Endothelial cell of umbilical vein (primary cell): ENCODE measurements at regions not wholly inside any gene's neighbourhood (a gene's known extent, or its start where the extent isn't known, plus 50 kb on each side); places are given as distances from the start of the nearest gene placed in this dataset.

Experiments used
- BruUV-seq: library from RNA; stranded (reverse); fragments of 400-500 nt; replicated peaks from 2 replicates; lab custom pipeline; 2021; lab: Mats Ljungman, UMichigan
- CTCF ChIA-PET: fragments of 300-600, 350-600 bp; sonication (Branson Sonifier 250); formaldehyde crosslinking; loops from one replicate; lab custom pipeline; 2021; ENCODE audit warnings: antibody characterized with exemption, inconsistent platforms; lab: Charles Lee
- POLR2A ChIA-PET: fragments of 300-600, 350-600 bp; sonication (Branson Sonifier 250); formaldehyde crosslinking; loops from one replicate; lab custom pipeline; 2021; ENCODE audit warnings: antibody characterized with exemption, inconsistent platforms; lab: Charles Lee
- DNase-seq: peaks from one replicate; pipeline ENCODE4 v3.0.0-alpha.2; 2011; ENCODE audit warnings: low read depth, low spot score
- FAIRE-seq: peaks from 2 replicates; lab custom pipeline; 2011; peaks lifted over from hg19 to GRCh38; lab: Jason Lieb, UNC
- H2AFZ ChIP-seq: 2 replicates; pipeline ENCODE4 v1.6.0; 2012; ENCODE audit warnings: low read depth, low read length, control low read depth, inconsistent platforms
- H3K27ac ChIP-seq: 2 replicates; pipeline ENCODE4 v1.5.1; 2011; ENCODE audit warnings: low read depth, mild to moderate bottlenecking, control low read depth, low read length, moderate library complexity; ENCODE audit not compliant: insufficient read depth
- H3K27me3 ChIP-seq, 2 experiments: 2 replicates each; pipeline versions ENCODE4 v1.6.0 to v1.6.1; 2011; ENCODE audit warnings: low read length in 2 of 2, mixed read lengths in 1 of 2; ENCODE audit not compliant: control insufficient read depth in 2 of 2, insufficient read depth in 2 of 2
- H3K36me3 ChIP-seq, 2 experiments: 2 replicates in 1 of 2; 3 replicates in 1 of 2; pipeline ENCODE4 v1.5.1; 2011; ENCODE audit warnings: low read length in 2 of 2, mild to moderate bottlenecking in 1 of 2, moderate library complexity in 1 of 2; ENCODE audit not compliant: control insufficient read depth in 2 of 2, insufficient read depth in 2 of 2; ENCODE audit errors: extremely low read depth in 1 of 2
- H3K4me1 ChIP-seq: 3 replicates; pipeline ENCODE4 v1.5.1; 2011; ENCODE audit warnings: mild to moderate bottlenecking, low read length; ENCODE audit not compliant: control insufficient read depth, insufficient read depth; ENCODE audit errors: extremely low read depth
- H3K4me2 ChIP-seq: 2 replicates; pipeline ENCODE4 v1.6.1; 2011; ENCODE audit warnings: low read length, control low read depth, mixed read lengths; ENCODE audit not compliant: insufficient read depth
- H3K4me3 ChIP-seq, 3 experiments: fragments of 200-600 bp in 1 of 3; sonication (generic), shearing (Covaris generic) in 1 of 3; replicated peaks in 1 of 3; 2 replicates each; pipeline ENCODE4 v1.5.1; 2011 to 2016; ENCODE audit warnings: control low read depth in 3 of 3, low read length in 3 of 3, mild to moderate bottlenecking in 2 of 3, inconsistent platforms in 1 of 3, low read depth in 1 of 3, moderate library complexity in 1 of 3; ENCODE audit not compliant: insufficient read depth in 1 of 3
- H3K79me2 ChIP-seq: 2 replicates; pipeline ENCODE4 v1.6.0; 2012; ENCODE audit warnings: low read length, inconsistent platforms; ENCODE audit not compliant: control insufficient read depth, insufficient read depth
- H3K9ac ChIP-seq: replicated peaks from 2 replicates; pipeline ENCODE3; 2011; ENCODE audit warnings: low read length, control low read depth; ENCODE audit not compliant: insufficient read depth; ENCODE audit errors: extremely low read depth
- H3K9me1 ChIP-seq: replicated peaks from 3 replicates; pipeline ENCODE4 v1.6.0; 2011; ENCODE audit warnings: mild to moderate bottlenecking, low read length; ENCODE audit not compliant: control insufficient read depth, insufficient read depth; ENCODE audit errors: extremely low read depth
- H3K9me3 ChIP-seq: replicated peaks from 2 replicates; pipeline ENCODE4 v1.5.1; 2012; ENCODE audit warnings: low read length, inconsistent platforms; ENCODE audit not compliant: control insufficient read depth, insufficient read depth
- H4K20me1 ChIP-seq: replicated peaks from 2 replicates; pipeline ENCODE3; 2011; ENCODE audit warnings: mild to moderate bottlenecking, low read length; ENCODE audit not compliant: control insufficient read depth, insufficient read depth; ENCODE audit errors: extremely low read depth
- EZH2 ChIP-seq: IDR thresholded peaks from 2 replicates; pipeline ENCODE4 v1.6.1; 2012; ENCODE audit warnings: borderline replicate concordance, low read depth, mild to moderate bottlenecking, moderate library complexity, low read length, inconsistent platforms; ENCODE audit not compliant: severe bottlenecking
- FOS ChIP-seq: IDR thresholded peaks from 2 replicates; pipeline ENCODE4 v1.6.1; 2011; ENCODE audit warnings: mild to moderate bottlenecking, low read length, moderate library complexity, borderline replicate concordance; ENCODE audit not compliant: insufficient read depth
- GATA2 ChIP-seq: IDR thresholded peaks from 2 replicates; pipeline ENCODE4 v1.7.0; 2011; ENCODE audit warnings: low read depth, mild to moderate bottlenecking, moderate library complexity, mixed read lengths, low read length; ENCODE audit not compliant: insufficient read length, insufficient read depth
- JUN ChIP-seq: IDR thresholded peaks from 2 replicates; pipeline ENCODE4 v1.6.1; 2011; ENCODE audit warnings: borderline replicate concordance, low read depth; ENCODE audit not compliant: insufficient read length, insufficient read depth
- MYC ChIP-seq: IDR thresholded peaks from one replicate; pipeline ENCODE4 v1.6.1; 2011; ENCODE audit warnings: mild to moderate bottlenecking, low read depth, low read length
- POLR2A ChIP-seq: IDR thresholded peaks from 2 replicates; pipeline ENCODE4 v1.6.1; 2012; ENCODE audit warnings: low read depth, mild to moderate bottlenecking, control low read depth, low read length
- POLR2AphosphoS5 ChIP-seq: IDR thresholded peaks from 2 replicates; pipeline ENCODE4 v1.6.1; 2012; ENCODE audit warnings: low read depth, mild to moderate bottlenecking, control low read depth, low read length, moderate library complexity; ENCODE audit not compliant: insufficient read depth
- dilution Hi-C: fragments of 300-500 bp; cut with MboI; formaldehyde crosslinking; loops from one replicate; pipeline ENCODE4 v1.15.0; 2019; ENCODE audit warnings: low sequenced_read_pairs; ENCODE audit not compliant: extremely low pct_ligation_motif_present
- intact Hi-C: fragments of 100-400 bp; cut with micrococcal nuclease; formaldehyde crosslinking; loops from one replicate; pipeline ENCODE4 v1.10.0; 2022
- TF ChIP-seq, protein P1 (sequence below): IDR thresholded peaks from 2 replicates; pipeline ENCODE4 v1.6.1; 2011; ENCODE audit not compliant: insufficient read depth, insufficient read length
- TF ChIP-seq, protein P2 (sequence below), 2 donors: IDR thresholded peaks; 1 replicate in 1 of 2; 2 replicates in 1 of 2; pipeline ENCODE4 v1.5.1; 2011; ENCODE audit warnings: low read length in 2 of 2, mild to moderate bottlenecking in 2 of 2, moderate library complexity in 2 of 2, control low read depth in 1 of 2, inconsistent platforms in 1 of 2, low read depth in 1 of 2; ENCODE audit not compliant: insufficient read depth in 1 of 2; ENCODE audit errors: extremely low read depth in 1 of 2

DNA sequence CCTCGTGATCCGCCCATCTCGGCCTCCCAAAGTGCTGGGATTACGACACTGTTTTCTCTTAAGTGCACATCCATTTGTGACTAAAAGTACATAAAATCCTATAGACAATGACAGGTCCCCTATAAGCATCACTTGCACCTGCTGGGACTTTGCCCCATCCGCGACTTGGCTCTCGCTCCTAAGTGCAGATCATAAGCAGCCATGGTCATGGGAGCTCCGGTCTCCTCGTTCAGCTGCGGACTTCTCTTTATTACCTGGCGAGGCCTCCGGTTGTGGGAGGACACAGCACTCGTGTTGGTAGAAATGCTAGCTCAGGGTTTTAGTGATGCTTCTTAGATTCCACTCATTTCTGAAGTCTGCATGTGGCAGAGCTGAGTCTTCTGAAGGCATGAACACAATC lies 92.7 kb upstream of the ST6GAL2 start:
- TF ChIP-seq JUN, result no peak
- no peak for TF ChIP-seq POLR2AphosphoS5
- TF ChIP-seq GATA2, result no peak
- TF ChIP-seq POLR2A, result no peak
- no peak for TF ChIP-seq EZH2
- TF ChIP-seq, protein P1, sequence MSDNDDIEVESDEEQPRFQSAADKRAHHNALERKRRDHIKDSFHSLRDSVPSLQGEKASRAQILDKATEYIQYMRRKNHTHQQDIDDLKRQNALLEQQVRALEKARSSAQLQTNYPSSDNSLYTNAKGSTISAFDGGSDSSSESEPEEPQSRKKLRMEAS, result no peak
- TF ChIP-seq, protein P2, sequence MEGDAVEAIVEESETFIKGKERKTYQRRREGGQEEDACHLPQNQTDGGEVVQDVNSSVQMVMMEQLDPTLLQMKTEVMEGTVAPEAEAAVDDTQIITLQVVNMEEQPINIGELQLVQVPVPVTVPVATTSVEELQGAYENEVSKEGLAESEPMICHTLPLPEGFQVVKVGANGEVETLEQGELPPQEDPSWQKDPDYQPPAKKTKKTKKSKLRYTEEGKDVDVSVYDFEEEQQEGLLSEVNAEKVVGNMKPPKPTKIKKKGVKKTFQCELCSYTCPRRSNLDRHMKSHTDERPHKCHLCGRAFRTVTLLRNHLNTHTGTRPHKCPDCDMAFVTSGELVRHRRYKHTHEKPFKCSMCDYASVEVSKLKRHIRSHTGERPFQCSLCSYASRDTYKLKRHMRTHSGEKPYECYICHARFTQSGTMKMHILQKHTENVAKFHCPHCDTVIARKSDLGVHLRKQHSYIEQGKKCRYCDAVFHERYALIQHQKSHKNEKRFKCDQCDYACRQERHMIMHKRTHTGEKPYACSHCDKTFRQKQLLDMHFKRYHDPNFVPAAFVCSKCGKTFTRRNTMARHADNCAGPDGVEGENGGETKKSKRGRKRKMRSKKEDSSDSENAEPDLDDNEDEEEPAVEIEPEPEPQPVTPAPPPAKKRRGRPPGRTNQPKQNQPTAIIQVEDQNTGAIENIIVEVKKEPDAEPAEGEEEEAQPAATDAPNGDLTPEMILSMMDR (IDR thresholded peaks at IDR 0.05; ENCODE audit: extremely low read depth in 1 of 2, insufficient read depth in 1 of 2, low read depth in 1 of 2, low read length in 2 of 2), result no peak
- TF ChIP-seq MYC, result no peak
- no peak for TF ChIP-seq FOS
- Histone ChIP-seq H3K9me1 (no peaks in the 10 kb centered on the region), H3K4me2 (no peak overlapping the region), H3K27me3 (no peaks in the 10 kb centered on the region), H3K9ac (no peak overlapping the region), H3K9me3 (peaks cover 2% of the 10 kb centered on the region), H4K20me1 (no peaks in the 10 kb centered on the region), H3K4me1 (no peaks in the 10 kb centered on the region), H3K27ac (no peak overlapping the region), H3K79me2 (no peaks in the 10 kb centered on the region), H3K36me3 (no peaks in the 10 kb centered on the region), H3K4me3 (no peak overlapping the region), H2AFZ (no peak overlapping the region)
- dilution Hi-C loops, result no loop called here
- intact Hi-C loops, result no loop called here
- FAIRE-seq (no peak), DNase-seq (no peak)
- BruUV-seq, result no TSS peak
- CTCF ChIA-PET, result no interaction called here
- POLR2A ChIA-PET, result no interaction called here
